ENCODE measurements at regions not wholly inside any gene's neighbourhood (a gene's known extent, or its start where the extent isn't known, plus 50 kb on each side); places are given as distances from the start of the nearest gene placed in this dataset.

GRCh38 chrX:124726881-124727280 lies 380.5 kb downstream of the SH2D1A start:
- DNase-seq (ENCODE audit: low spot score), result no peak
- H3K4me2 ChIP-seq, result no peak overlapping the region
- Mint-ChIP-seq H3K27ac (no peak overlapping the region), H3K27me3 (ENCODE audit: insufficient read depth, low read depth) (no peaks in the 10 kb centered on the region), H3K36me3 (no peaks in the 10 kb centered on the region), H3K4me1 (peaks cover 2% of the 10 kb centered on the region), H3K4me3 (no peak overlapping the region), H3K9me3 (no peaks in the 10 kb centered on the region)
- no peak overlapping the region for H3K4me3 ChIP-seq
- no peaks in the 10 kb centered on the region for H3K36me3 ChIP-seq
- H3K27me3 ChIP-seq, result no peaks in the 10 kb centered on the region
- H3K4me1 ChIP-seq, result no peaks in the 10 kb centered on the region
- no peak overlapping the region for H2AFZ ChIP-seq (replicated peaks)
- no peaks in the 10 kb centered on the region for H3F3A ChIP-seq (ENCODE audit: low read depth)
- H3K9me3 ChIP-seq (ENCODE audit: low read depth), result no peaks in the 10 kb centered on the region
- H4K20me1 ChIP-seq (ENCODE audit: low read depth), result no peaks in the 10 kb centered on the region
- no peak overlapping the region for H3K27ac ChIP-seq
- TF ChIP-seq EZH2 (IDR thresholded peaks at IDR 0.05) (no peak), EZH2phosphoT487 (IDR thresholded peaks at IDR 0.05) (no peak), CTCF (IDR thresholded peaks at IDR 0.05) (no peak)
- no peak overlapping the region for H3K9ac ChIP-seq
- no peaks in the 10 kb centered on the region for H3K79me2 ChIP-seq (ENCODE audit: low read depth)

GRCh38 chrX:124736553-124737270 lies 390.3 kb downstream of the SH2D1A start:
- Histone ChIP-seq H3K27ac (no peak overlapping the region), H3K9me3 (ENCODE audit: low read depth) (peaks cover 4% of the 10 kb centered on the region), H3K4me1 (peaks cover 15% of the 10 kb centered on the region), H3K27me3 (no peaks in the 10 kb centered on the region), H3K79me2 (ENCODE audit: low read depth) (no peaks in the 10 kb centered on the region), H3K36me3 (no peaks in the 10 kb centered on the region), H3K9ac (no peak overlapping the region), H3K4me3 (no peak overlapping the region), H4K20me1 (ENCODE audit: low read depth) (no peaks in the 10 kb centered on the region), H3F3A (ENCODE audit: low read depth) (no peaks in the 10 kb centered on the region), H2AFZ (replicated peaks) (no peak overlapping the region), H3K4me2 (no peak overlapping the region)
- H3K4me1 Mint-ChIP-seq, result peaks cover 15% of the 10 kb centered on the region
- no peak overlapping the region for H3K27ac Mint-ChIP-seq
- no peaks in the 10 kb centered on the region for H3K27me3 Mint-ChIP-seq (ENCODE audit: insufficient read depth, low read depth)
- no peak overlapping the region for H3K4me3 Mint-ChIP-seq
- no peaks in the 10 kb centered on the region for H3K9me3 Mint-ChIP-seq
- H3K36me3 Mint-ChIP-seq, result no peaks in the 10 kb centered on the region
- peak; percentile 60 for DNase-seq (ENCODE audit: low spot score)
- TF ChIP-seq EZH2phosphoT487 (IDR thresholded peaks at IDR 0.05) (no peak), EZH2 (IDR thresholded peaks at IDR 0.05) (no peak), CTCF (IDR thresholded peaks at IDR 0.05) (no peak)

GRCh38 chrX:124737771-124738170 lies 391.4 kb downstream of the SH2D1A start:
- Mint-ChIP-seq H3K4me3 (no peak overlapping the region), H3K27me3 (ENCODE audit: insufficient read depth, low read depth) (no peaks in the 10 kb centered on the region), H3K9me3 (no peaks in the 10 kb centered on the region), H3K36me3 (no peaks in the 10 kb centered on the region), H3K4me1 (peaks cover 15% of the 10 kb centered on the region), H3K27ac (no peak overlapping the region)
- no peak overlapping the region for H2AFZ ChIP-seq (replicated peaks)
- H3K9ac ChIP-seq, result no peak overlapping the region
- no peak for TF ChIP-seq EZH2 (IDR thresholded peaks at IDR 0.05)
- no peak for TF ChIP-seq CTCF (IDR thresholded peaks at IDR 0.05)
- TF ChIP-seq EZH2phosphoT487 (IDR thresholded peaks at IDR 0.05), result no peak
- peak overlapping the region; percentile 3 for H3K4me3 ChIP-seq
- no peaks in the 10 kb centered on the region for H4K20me1 ChIP-seq (ENCODE audit: low read depth)
- H3K4me2 ChIP-seq, result no peak overlapping the region
- H3K36me3 ChIP-seq, result no peaks in the 10 kb centered on the region
- DNase-seq (ENCODE audit: low spot score), result peak; percentile 25
- H3F3A ChIP-seq (ENCODE audit: low read depth), result no peaks in the 10 kb centered on the region
- peaks cover 4% of the 10 kb centered on the region for H3K9me3 ChIP-seq (ENCODE audit: low read depth)
- H3K4me1 ChIP-seq, result peaks cover 15% of the 10 kb centered on the region
- H3K79me2 ChIP-seq (ENCODE audit: low read depth), result no peaks in the 10 kb centered on the region
- H3K27ac ChIP-seq, result no peak overlapping the region
- no peaks in the 10 kb centered on the region for H3K27me3 ChIP-seq
